ENCODE measurements at regions not wholly inside any gene's neighbourhood (a gene's known extent, or its start where the extent isn't known, plus 50 kb on each side); places are given as distances from the start of the nearest gene placed in this dataset.
A peak's percentile ranks its signal among the peaks of the same experiment; 100 is the strongest.
"Not testable (repeated sequence)": the region's sequence is repeated elsewhere in the genome, so short reads cannot be mapped to it uniquely, and the experiment has no call there.

DNA sequence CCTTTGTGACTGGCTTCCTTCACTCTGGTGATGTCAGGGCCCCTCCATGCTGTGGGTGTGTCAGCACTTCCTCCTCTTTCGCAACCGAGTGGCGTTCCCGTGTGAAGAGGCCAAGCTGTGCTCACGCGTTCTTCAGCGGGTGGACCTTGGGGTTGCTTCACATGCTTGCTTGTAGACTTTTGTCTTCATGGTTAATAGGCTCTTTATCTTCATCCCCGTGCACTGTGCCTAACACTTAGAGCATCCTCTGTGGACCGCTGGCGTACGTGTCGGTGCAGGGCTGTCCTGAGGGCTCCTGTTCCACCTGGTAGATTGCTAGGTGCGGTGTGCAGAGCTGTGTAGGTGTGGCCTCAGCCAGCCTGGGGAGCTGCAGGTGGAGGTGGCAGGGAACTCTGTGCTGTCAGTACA lies 182.3 kb downstream of the OR4M2 start:
- no peak overlapping the region for H3K27ac ChIP-seq
- intact Hi-C loops (cut with DNase I), result no loop called here
- H3K4me1 ChIP-seq, result no peaks in the 10 kb centered on the region
- peak in 1 of 2 donors; percentile 33 for DNase-seq (ENCODE audit: low spot score in 2 of 2)
- no peak overlapping the region for H3K4me3 ChIP-seq
- no peaks in the 10 kb centered on the region for H3K36me3 ChIP-seq
- TF ChIP-seq CTCF (IDR thresholded peaks at IDR 0.05), result no peak
- no peaks in the 10 kb centered on the region for H3K9me3 ChIP-seq
- no peaks in the 10 kb centered on the region for H3K27me3 ChIP-seq

GRCh38 chr15:22263738-22264137 lies 183.4 kb downstream of the OR4M2 start:
- Histone ChIP-seq H3K9me3 (no peaks in the 10 kb centered on the region), H3K4me3 (no peak overlapping the region), H3K27me3 (no peaks in the 10 kb centered on the region), H3K36me3 (no peaks in the 10 kb centered on the region), H3K4me1 (no peaks in the 10 kb centered on the region), H3K27ac (no peak overlapping the region)
- TF ChIP-seq CTCF (IDR thresholded peaks at IDR 0.05), result no peak
- DNase-seq (ENCODE audit: low spot score in 2 of 2), result no peak
- intact Hi-C loops (cut with DNase I), result no loop called here

- DNase-seq (ENCODE audit: low spot score in 2 of 2); H3K27me3 ChIP-seq; H3K9me3 ChIP-seq; H3K27ac ChIP-seq; H3K36me3 ChIP-seq; H3K4me1 ChIP-seq; intact Hi-C loops (cut with DNase I); H3K4me3 ChIP-seq: not testable (repeated sequence)
These were observed 183.9 kb downstream of the OR4M2 start for GRCh38 chr15:22264272-22264671.

DNA sequence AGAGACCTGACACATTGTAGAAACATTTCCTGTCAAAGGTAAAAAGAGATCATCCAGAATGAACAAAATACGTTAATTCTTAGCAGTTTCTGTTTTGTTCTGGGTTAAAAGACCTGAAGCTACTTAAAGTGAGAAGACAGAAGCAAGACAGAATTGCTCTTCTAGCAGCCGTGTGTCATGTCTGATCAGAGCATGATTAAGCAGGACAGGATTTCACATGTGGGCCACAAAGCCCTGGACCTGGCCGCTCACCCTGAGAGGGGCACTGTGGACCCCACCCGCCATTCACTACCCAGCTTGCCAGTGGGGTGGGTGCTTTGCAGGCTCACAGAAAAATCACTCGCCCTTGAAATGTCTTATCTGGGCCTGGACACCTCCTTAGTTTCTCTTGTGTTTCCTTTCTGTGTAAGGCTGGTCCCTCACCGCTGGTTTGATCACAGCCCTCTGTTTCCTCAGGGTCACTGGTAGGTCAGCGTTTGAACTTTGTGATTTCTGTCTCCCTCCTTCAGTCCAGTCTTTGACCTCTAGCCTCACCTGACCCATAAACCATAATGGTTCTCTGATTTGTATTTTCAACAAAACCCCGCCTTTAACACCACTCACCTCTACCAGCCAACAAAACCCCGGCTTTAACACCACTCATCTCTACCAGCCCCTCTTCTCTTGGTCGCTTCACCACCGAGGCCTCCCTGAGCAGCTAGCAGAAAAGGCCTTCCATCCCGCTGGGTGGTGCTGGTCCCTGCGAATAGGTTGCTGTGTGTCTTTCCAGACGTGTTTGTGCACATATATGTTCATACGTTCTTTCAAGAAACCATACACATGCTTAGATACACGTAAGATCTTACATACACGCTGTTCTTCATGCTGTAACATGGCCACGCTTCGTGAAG lies 185.0 kb downstream of the OR4M2 start:
- TF ChIP-seq CTCF (IDR thresholded peaks at IDR 0.05), result no peak
- Histone ChIP-seq H3K27ac (no peak overlapping the region), H3K4me3 (no peak overlapping the region), H3K9me3 (no peaks in the 10 kb centered on the region), H3K27me3 (no peaks in the 10 kb centered on the region), H3K4me1 (no peaks in the 10 kb centered on the region), H3K36me3 (no peaks in the 10 kb centered on the region)
- intact Hi-C loops (cut with DNase I), result no loop called here
- no peak for DNase-seq (ENCODE audit: low spot score in 2 of 2)

- no peak for DNase-seq (ENCODE audit: low spot score in 2 of 2)
- Histone ChIP-seq H3K36me3 (no peaks in the 10 kb centered on the region), H3K4me1 (no peaks in the 10 kb centered on the region), H3K9me3 (no peaks in the 10 kb centered on the region), H3K27ac (no peak overlapping the region), H3K4me3 (no peak overlapping the region), H3K27me3 (no peaks in the 10 kb centered on the region)
- intact Hi-C loops (cut with DNase I), result no loop called here
- no peak for TF ChIP-seq CTCF (IDR thresholded peaks at IDR 0.05)
These were observed 185.6 kb downstream of the OR4M2 start for GRCh38 chr15:22265970-22266369.

DNA sequence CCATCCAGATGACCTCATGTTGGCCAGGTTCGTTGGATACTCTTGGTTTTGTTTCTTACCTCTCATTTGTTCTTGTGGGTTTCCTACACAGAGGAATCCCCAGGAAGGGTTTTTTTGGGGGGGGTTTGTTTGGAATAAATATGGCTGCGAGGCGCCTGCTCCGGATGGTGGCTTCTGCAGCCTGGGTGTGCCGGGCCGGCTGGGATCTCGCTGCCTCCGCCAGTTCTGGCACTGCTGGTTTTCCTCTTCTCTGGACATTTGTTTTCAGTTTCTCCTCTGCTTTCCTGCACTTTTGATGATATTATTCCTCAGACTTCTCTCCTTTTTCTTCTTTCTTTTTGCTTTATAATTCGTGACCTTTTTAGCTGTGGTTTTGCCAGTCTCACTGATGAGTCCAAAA lies 187.4 kb downstream of the OR4M2 start:
- Histone ChIP-seq H3K27ac (no peak overlapping the region), H3K4me3 (no peak overlapping the region), H3K36me3 (no peaks in the 10 kb centered on the region), H3K27me3 (no peaks in the 10 kb centered on the region), H3K9me3 (no peaks in the 10 kb centered on the region), H3K4me1 (no peaks in the 10 kb centered on the region)
- intact Hi-C loops (cut with DNase I), result no loop called here
- TF ChIP-seq CTCF (IDR thresholded peaks at IDR 0.05), result no peak
- DNase-seq (ENCODE audit: low spot score in 2 of 2), result no peak

DNA sequence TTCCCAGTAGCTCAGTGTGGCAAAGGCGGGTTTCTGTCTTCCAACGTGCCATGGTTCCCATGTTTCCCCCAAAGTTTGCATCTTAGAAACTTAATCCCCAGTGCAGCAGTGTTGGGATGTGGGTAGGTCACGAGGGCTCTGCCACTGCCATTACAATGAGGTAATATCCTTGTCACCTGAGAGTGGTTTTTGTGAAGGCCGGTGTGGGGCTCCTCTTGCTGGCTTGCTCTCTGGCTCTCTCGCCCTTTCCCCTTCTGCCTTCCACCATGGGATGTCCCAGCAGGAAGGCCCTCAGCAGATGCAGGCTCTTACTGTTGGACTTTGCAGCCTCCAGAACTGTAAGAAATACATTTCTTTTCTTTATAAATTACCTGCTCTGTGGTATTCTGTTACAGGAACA lies 187.9 kb downstream of the OR4M2 start:
- H3K9me3 ChIP-seq; H3K4me1 ChIP-seq; H3K27ac ChIP-seq; H3K27me3 ChIP-seq; intact Hi-C loops (cut with DNase I); H3K4me3 ChIP-seq; DNase-seq (ENCODE audit: low spot score in 2 of 2); H3K36me3 ChIP-seq: not testable (repeated sequence)

DNA sequence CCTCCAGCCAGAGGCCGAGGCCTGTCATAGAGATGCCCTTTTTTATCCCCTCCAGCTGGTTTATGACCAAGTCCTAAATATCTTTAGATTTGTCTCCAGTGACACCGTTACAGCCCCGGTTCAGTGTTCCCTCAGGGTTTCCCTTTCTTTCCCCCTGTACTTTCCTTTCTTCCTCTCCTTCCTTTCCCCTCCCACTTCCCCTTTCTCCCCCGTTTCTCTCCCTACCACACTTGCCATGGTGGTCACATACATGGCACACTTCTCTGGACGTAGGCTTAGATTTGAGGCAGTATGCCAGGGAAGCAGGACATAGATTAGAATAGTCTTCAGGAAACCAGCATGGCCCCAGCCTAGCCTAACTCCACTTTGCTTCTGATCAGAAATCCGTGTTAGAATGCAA lies 188.3 kb downstream of the OR4M2 start:
- DNase-seq (ENCODE audit: low spot score in 2 of 2); H3K27me3 ChIP-seq; intact Hi-C loops (cut with DNase I); H3K4me3 ChIP-seq; H3K9me3 ChIP-seq; H3K27ac ChIP-seq; H3K4me1 ChIP-seq; H3K36me3 ChIP-seq: not testable (repeated sequence)

DNA sequence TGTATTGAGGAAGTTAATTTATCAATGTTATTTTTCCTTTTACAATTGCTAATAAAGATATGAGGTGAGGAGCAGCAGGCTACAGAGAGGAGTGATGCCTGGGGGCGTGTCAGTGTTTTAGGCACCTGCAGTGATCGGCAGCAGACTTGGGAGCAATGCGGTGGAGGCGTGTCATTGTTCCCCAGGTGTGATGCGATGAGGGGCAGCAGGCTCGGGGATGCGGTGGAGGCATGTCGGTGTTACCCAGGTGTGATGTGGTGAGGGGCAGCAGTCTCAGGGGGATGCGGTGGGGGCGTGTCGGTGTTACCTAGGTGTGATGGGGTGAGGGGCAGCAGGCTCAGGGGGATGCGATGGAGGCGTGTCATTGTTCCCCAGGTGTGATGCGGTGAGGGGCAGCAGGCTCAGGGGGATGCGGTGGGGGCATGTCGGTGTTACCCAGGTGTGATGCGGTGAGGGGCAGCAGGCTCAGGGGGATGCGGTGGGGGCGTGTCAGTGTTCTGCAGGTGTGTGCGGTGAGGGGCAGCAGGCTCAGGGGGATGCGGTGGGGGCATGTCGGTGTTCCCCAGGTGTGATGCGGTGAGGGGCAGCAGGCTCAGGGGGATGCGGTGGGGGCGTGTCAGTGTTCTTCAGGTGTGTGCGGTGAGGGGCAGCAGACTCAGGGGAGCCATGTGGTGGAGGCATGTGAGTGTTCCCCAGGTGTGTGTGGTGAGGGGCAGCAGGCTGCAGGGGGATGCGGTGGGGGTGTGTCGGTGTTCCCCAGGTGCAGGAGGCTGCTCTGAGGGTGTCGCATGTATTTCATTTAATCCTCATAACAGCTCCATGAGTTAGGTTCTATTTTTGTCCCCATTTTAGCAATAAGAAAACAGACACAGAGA lies 186.2 kb upstream of the GOLGA6L22 start:
- H3K4me3 ChIP-seq; H3K4me1 ChIP-seq; intact Hi-C loops (cut with DNase I); H3K9me3 ChIP-seq; H3K36me3 ChIP-seq; DNase-seq (ENCODE audit: low spot score in 2 of 2); H3K27ac ChIP-seq; H3K27me3 ChIP-seq: not testable (repeated sequence)
